Mesenchymal stem cell (in vitro differentiated cells and primary cell): ENCODE measurements at regions not wholly inside any gene's neighbourhood (a gene's known extent, or its start where the extent isn't known, plus 50 kb on each side); places are given as distances from the start of the nearest gene placed in this dataset.

ENCODE experiments used
- DNase-seq: peaks from one replicate; pipeline ENCODE4 v3.0.0-alpha.2; 2013
- H2AFZ ChIP-seq: one replicate; pipeline ENCODE4 v1.6.1; 2013; ENCODE audit warnings: low read depth, mild to moderate bottlenecking, control low read depth, inconsistent platforms, low read length, moderate library complexity
- H2AK5ac ChIP-seq: 2 replicates; pipeline ENCODE4 v1.6.1; 2013; ENCODE audit warnings: low read length, moderate library complexity, mild to moderate bottlenecking, inconsistent platforms; ENCODE audit not compliant: severe bottlenecking
- H2BK120ac ChIP-seq: one replicate; pipeline ENCODE4 v1.6.1; 2013; ENCODE audit warnings: low read depth, mild to moderate bottlenecking, inconsistent platforms, low read length, moderate library complexity
- H2BK12ac ChIP-seq, 2 experiments: one replicate each; pipeline ENCODE4 v1.6.1; 2013; ENCODE audit warnings: inconsistent platforms in 2 of 2, low read length in 2 of 2, mild to moderate bottlenecking in 2 of 2, moderate library complexity in 2 of 2, control low read depth in 1 of 2
- H2BK15ac ChIP-seq: one replicate; pipeline ENCODE4 v1.6.1; 2013; ENCODE audit warnings: mild to moderate bottlenecking, low read depth, inconsistent platforms; ENCODE audit not compliant: poor library complexity, severe bottlenecking
- H2BK5ac ChIP-seq: 2 replicates; pipeline ENCODE4 v1.6.1; 2013; ENCODE audit warnings: low read depth, mild to moderate bottlenecking, low read length, control low read depth, inconsistent platforms; ENCODE audit not compliant: poor library complexity, severe bottlenecking
- H3K14ac ChIP-seq, 2 experiments: one replicate each; pipeline ENCODE4 v1.6.1; 2013; ENCODE audit warnings: inconsistent platforms in 2 of 2, low read length in 2 of 2, control low read depth in 1 of 2, mild to moderate bottlenecking in 1 of 2, moderate library complexity in 1 of 2
- H3K18ac ChIP-seq, 2 experiments: one replicate each; pipeline ENCODE4 v1.6.1; 2013; ENCODE audit warnings: inconsistent platforms in 2 of 2, low read length in 2 of 2, control low read depth in 1 of 2, low read depth in 1 of 2, mild to moderate bottlenecking in 1 of 2
- H3K23ac ChIP-seq, 2 experiments: one replicate each; pipeline ENCODE4 v1.6.1; 2013; ENCODE audit warnings: inconsistent platforms in 2 of 2, low read length in 2 of 2, mild to moderate bottlenecking in 2 of 2, moderate library complexity in 2 of 2, control low read depth in 1 of 2
- H3K27ac ChIP-seq: 2 replicates; pipeline ENCODE4 v1.5.1; 2013; ENCODE audit warnings: mild to moderate bottlenecking, moderate library complexity, low read length, control low read depth, inconsistent platforms; ENCODE audit not compliant: poor library complexity, severe bottlenecking
- H3K27me3 ChIP-seq, 2 experiments: 2 replicates each; pipeline versions ENCODE4 v1.6.1 to v1.7.0; 2013; ENCODE audit warnings: low read length in 2 of 2, mild to moderate bottlenecking in 2 of 2, moderate library complexity in 2 of 2, control low read depth in 1 of 2, inconsistent platforms in 1 of 2; ENCODE audit not compliant: control insufficient read depth in 1 of 2, insufficient read depth in 1 of 2
- H3K36me3 ChIP-seq, 2 experiments: 2 replicates each; pipeline versions ENCODE4 v1.6.1 to v1.7.0; 2013; ENCODE audit warnings: low read length in 2 of 2, control low read depth in 1 of 2, inconsistent platforms in 1 of 2, low read depth in 1 of 2, mild to moderate bottlenecking in 1 of 2; ENCODE audit not compliant: insufficient read depth in 2 of 2, control insufficient read depth in 1 of 2
- H3K4ac ChIP-seq, 2 experiments: one replicate each; pipeline ENCODE4 v1.6.1; 2013; ENCODE audit warnings: inconsistent platforms in 2 of 2, low read length in 2 of 2, mild to moderate bottlenecking in 2 of 2, moderate library complexity in 2 of 2, control low read depth in 1 of 2, low read depth in 1 of 2
- H3K4me1 ChIP-seq: 2 replicates; pipeline ENCODE4 v1.6.1; 2013; ENCODE audit warnings: low read depth, low read length, control low read depth; ENCODE audit not compliant: control insufficient read depth, insufficient read depth
- H3K4me2 ChIP-seq: 2 replicates; pipeline ENCODE4 v1.6.1; 2013; ENCODE audit warnings: low read length, mild to moderate bottlenecking, inconsistent platforms; ENCODE audit not compliant: poor library complexity, severe bottlenecking
- H3K4me3 ChIP-seq, 2 experiments: 2 replicates each; pipeline versions ENCODE4 v1.5.1 to v1.7.0; 2013; ENCODE audit warnings: low read length in 2 of 2, mild to moderate bottlenecking in 2 of 2, control low read depth in 1 of 2, low read depth in 1 of 2; ENCODE audit not compliant: insufficient read depth in 1 of 2
- H3K79me1 ChIP-seq: replicated peaks from 2 replicates; pipeline ENCODE4 v1.6.1; 2013; ENCODE audit warnings: mild to moderate bottlenecking, control low read depth, low read length, inconsistent platforms; ENCODE audit not compliant: poor library complexity, severe bottlenecking
- H3K9ac ChIP-seq: 2 replicates; pipeline ENCODE4 v1.7.0; 2013; ENCODE audit warnings: mild to moderate bottlenecking, low read length, moderate library complexity
- H3K9me3 ChIP-seq: 2 replicates; pipeline ENCODE4 v1.7.0; 2013; ENCODE audit warnings: mild to moderate bottlenecking, low read length; ENCODE audit not compliant: control insufficient read depth
- H4K8ac ChIP-seq: one replicate; pipeline ENCODE4 v1.6.1; 2013; ENCODE audit warnings: inconsistent platforms, mild to moderate bottlenecking, low read length, moderate library complexity
- H4K91ac ChIP-seq: one replicate; pipeline ENCODE4 v1.6.1; 2013; ENCODE audit warnings: mild to moderate bottlenecking, low read length, inconsistent platforms
- WGBS: methylation state at CpG from one replicate; pipeline ENCODE4 v1.1.7; 2013; ENCODE audit warnings: mixed read lengths; 5-methylcytosine and 5-hydroxymethylcytosine counted together

- Histone ChIP-seq H2BK15ac (no peak overlapping the region), H2BK12ac (peak overlapping the region in 1 of 2 experiments; percentile 7), H3K4me2 (no peak overlapping the region), H3K23ac (no peak overlapping the region), H3K4me1 (peaks cover 2% of the 10 kb centered on the region), H2AFZ (no peak overlapping the region), H3K9ac (no peak overlapping the region), H3K79me1 (no peaks in the 10 kb centered on the region), H2BK120ac (no peak overlapping the region), H2BK5ac (no peak overlapping the region), H3K9me3 (peaks cover 13% of the 10 kb centered on the region), H3K18ac (no peak overlapping the region), H3K27ac (no peak overlapping the region), H2AK5ac (no peak overlapping the region), H3K4ac (no peak overlapping the region), H3K27me3 (peaks cover 3 to 24% of the 10 kb centered on the region in 2 experiments), H3K4me3 (no peak overlapping the region), H4K91ac (no peak overlapping the region), H3K14ac (no peak overlapping the region), H4K8ac (no peak overlapping the region), H3K36me3 (no peaks in the 10 kb centered on the region)
- 98% methylated on average over 9 of the region's 9 CpGs for WGBS
- no peak for DNase-seq
Observed at GRCh38 chr2:11983870-11984269, 237.4 kb downstream of the LPIN1 start.

- no peak overlapping the region for H4K8ac ChIP-seq
- no peak overlapping the region for H3K4me3 ChIP-seq
- H3K18ac ChIP-seq = no peak overlapping the region
- no peak overlapping the region for H2BK120ac ChIP-seq
- H3K79me1 ChIP-seq = no peaks in the 10 kb centered on the region
- no peak overlapping the region for H2AFZ ChIP-seq
- no peak overlapping the region for H2BK15ac ChIP-seq
- no peak overlapping the region for H3K4me2 ChIP-seq
- H3K27me3 ChIP-seq = peaks cover 3 to 24% of the 10 kb centered on the region in 2 experiments
- no peak overlapping the region for H2BK12ac ChIP-seq
- peaks cover 2% of the 10 kb centered on the region for H3K4me1 ChIP-seq
- no peak overlapping the region for H3K27ac ChIP-seq
- no peak overlapping the region for H4K91ac ChIP-seq
- H2BK5ac ChIP-seq = no peak overlapping the region
- no peak overlapping the region for H3K9ac ChIP-seq
- WGBS = 88% methylated on average over 18 of the region's 18 CpGs
- peaks cover 13% of the 10 kb centered on the region for H3K9me3 ChIP-seq
- H3K23ac ChIP-seq = no peak overlapping the region
- no peak overlapping the region for H3K4ac ChIP-seq
- DNase-seq = no peak
- H3K36me3 ChIP-seq = no peaks in the 10 kb centered on the region
- H2AK5ac ChIP-seq = no peak overlapping the region
- H3K14ac ChIP-seq = no peak overlapping the region
Observed at GRCh38 chr2:11984316-11985158, 238.1 kb downstream of the LPIN1 start.

- Histone ChIP-seq H3K27me3 (peaks cover 3 to 24% of the 10 kb centered on the region in 2 experiments), H3K4ac (no peak overlapping the region), H2BK12ac (peak overlapping the region in 1 of 2 experiments; percentile 79), H3K36me3 (no peaks in the 10 kb centered on the region), H4K91ac (no peak overlapping the region), H3K4me1 (no peaks in the 10 kb centered on the region), H3K27ac (no peak overlapping the region), H3K4me3 (no peak overlapping the region), H3K9ac (no peak overlapping the region), H3K79me1 (no peaks in the 10 kb centered on the region), H3K4me2 (no peak overlapping the region), H2BK15ac (no peak overlapping the region), H4K8ac (no peak overlapping the region), H3K9me3 (peaks cover 9% of the 10 kb centered on the region), H3K18ac (no peak overlapping the region), H3K23ac (no peak overlapping the region), H3K14ac (no peak overlapping the region), H2BK120ac (no peak overlapping the region), H2AFZ (no peak overlapping the region), H2BK5ac (no peak overlapping the region), H2AK5ac (no peak overlapping the region)
- no peak for DNase-seq
- 80% methylated on average over 3 of the region's 4 CpGs for WGBS
Observed at GRCh38 chr2:11985817-11986566, 239.6 kb downstream of the LPIN1 start.

- H2BK15ac ChIP-seq = no peak overlapping the region
- H3K9ac ChIP-seq = no peak overlapping the region
- H3K36me3 ChIP-seq = no peaks in the 10 kb centered on the region
- H2BK5ac ChIP-seq = no peak overlapping the region
- no peak overlapping the region for H3K14ac ChIP-seq
- H3K18ac ChIP-seq = no peak overlapping the region
- H3K23ac ChIP-seq = no peak overlapping the region
- H3K79me1 ChIP-seq = no peaks in the 10 kb centered on the region
- no peak overlapping the region for H2BK12ac ChIP-seq
- H2BK120ac ChIP-seq = no peak overlapping the region
- no peaks in the 10 kb centered on the region for H3K4me1 ChIP-seq
- DNase-seq = no peak
- peaks cover 3 to 22% of the 10 kb centered on the region in 2 experiments for H3K27me3 ChIP-seq
- no peak overlapping the region for H4K8ac ChIP-seq
- H3K4me3 ChIP-seq = no peak overlapping the region
- 85% methylated on average over 3 of the region's 3 CpGs for WGBS
- no peak overlapping the region for H3K4ac ChIP-seq
- H3K27ac ChIP-seq = no peak overlapping the region
- H4K91ac ChIP-seq = no peak overlapping the region
- no peak overlapping the region for H3K4me2 ChIP-seq
- peaks cover 1% of the 10 kb centered on the region for H3K9me3 ChIP-seq
- no peak overlapping the region for H2AK5ac ChIP-seq
- no peak overlapping the region for H2AFZ ChIP-seq
Observed at GRCh38 chr2:11987151-11987550, 240.7 kb downstream of the LPIN1 start.
